ENCODE measurements at regions not wholly inside any gene's neighbourhood (a gene's known extent, or its start where the extent isn't known, plus 50 kb on each side); places are given as distances from the start of the nearest gene placed in this dataset.

GRCh38 chr6:54706391-54706790 lies 140.2 kb upstream of the FAM83B start:
- H3K36me3 ChIP-seq (ENCODE audit: low read depth): no peaks in the 10 kb centered on the region
- no peak for DNase-seq (ENCODE audit: low spot score)
- no peaks in the 10 kb centered on the region for H3K27me3 ChIP-seq (ENCODE audit: insufficient read depth, poor library complexity, severe bottlenecking)
- no peaks in the 10 kb centered on the region for H3K4me1 ChIP-seq (ENCODE audit: insufficient read depth, poor library complexity, severe bottlenecking)
- H3K27ac ChIP-seq (ENCODE audit: poor library complexity, severe bottlenecking): no peak overlapping the region
- TF ChIP-seq, protein P1, sequence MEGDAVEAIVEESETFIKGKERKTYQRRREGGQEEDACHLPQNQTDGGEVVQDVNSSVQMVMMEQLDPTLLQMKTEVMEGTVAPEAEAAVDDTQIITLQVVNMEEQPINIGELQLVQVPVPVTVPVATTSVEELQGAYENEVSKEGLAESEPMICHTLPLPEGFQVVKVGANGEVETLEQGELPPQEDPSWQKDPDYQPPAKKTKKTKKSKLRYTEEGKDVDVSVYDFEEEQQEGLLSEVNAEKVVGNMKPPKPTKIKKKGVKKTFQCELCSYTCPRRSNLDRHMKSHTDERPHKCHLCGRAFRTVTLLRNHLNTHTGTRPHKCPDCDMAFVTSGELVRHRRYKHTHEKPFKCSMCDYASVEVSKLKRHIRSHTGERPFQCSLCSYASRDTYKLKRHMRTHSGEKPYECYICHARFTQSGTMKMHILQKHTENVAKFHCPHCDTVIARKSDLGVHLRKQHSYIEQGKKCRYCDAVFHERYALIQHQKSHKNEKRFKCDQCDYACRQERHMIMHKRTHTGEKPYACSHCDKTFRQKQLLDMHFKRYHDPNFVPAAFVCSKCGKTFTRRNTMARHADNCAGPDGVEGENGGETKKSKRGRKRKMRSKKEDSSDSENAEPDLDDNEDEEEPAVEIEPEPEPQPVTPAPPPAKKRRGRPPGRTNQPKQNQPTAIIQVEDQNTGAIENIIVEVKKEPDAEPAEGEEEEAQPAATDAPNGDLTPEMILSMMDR (IDR thresholded peaks at IDR 0.05; ENCODE audit: poor library complexity, severe bottlenecking): no peak
- no peaks in the 10 kb centered on the region for H3K9me3 ChIP-seq (ENCODE audit: severe bottlenecking)
- no peak for ATAC-seq (ENCODE audit: low read depth)
- no peak overlapping the region for H3K4me3 ChIP-seq (ENCODE audit: severe bottlenecking)

- Histone ChIP-seq H3K9me3 (ENCODE audit: severe bottlenecking) (no peaks in the 10 kb centered on the region), H3K36me3 (ENCODE audit: low read depth) (no peaks in the 10 kb centered on the region), H3K4me3 (ENCODE audit: severe bottlenecking) (no peak overlapping the region), H3K27ac (ENCODE audit: poor library complexity, severe bottlenecking) (no peak overlapping the region), H3K4me1 (ENCODE audit: insufficient read depth, poor library complexity, severe bottlenecking) (no peaks in the 10 kb centered on the region), H3K27me3 (ENCODE audit: insufficient read depth, poor library complexity, severe bottlenecking) (no peaks in the 10 kb centered on the region)
- TF ChIP-seq, protein P1 (IDR thresholded peaks at IDR 0.05; ENCODE audit: poor library complexity, severe bottlenecking): no peak
- ATAC-seq (ENCODE audit: low read depth): no peak
- no peak for DNase-seq (ENCODE audit: low spot score)
Measured at GRCh38 chr6:54706844-54707605, 139.5 kb upstream of the FAM83B start.

- H3K36me3 ChIP-seq (ENCODE audit: low read depth): no peaks in the 10 kb centered on the region
- DNase-seq (ENCODE audit: low spot score): no peak
- ATAC-seq (ENCODE audit: low read depth): no peak
- no peak overlapping the region for H3K27ac ChIP-seq (ENCODE audit: poor library complexity, severe bottlenecking)
- TF ChIP-seq, protein P1 (IDR thresholded peaks at IDR 0.05; ENCODE audit: poor library complexity, severe bottlenecking): no peak
- H3K9me3 ChIP-seq (ENCODE audit: severe bottlenecking): no peaks in the 10 kb centered on the region
- no peaks in the 10 kb centered on the region for H3K27me3 ChIP-seq (ENCODE audit: insufficient read depth, poor library complexity, severe bottlenecking)
- H3K4me1 ChIP-seq (ENCODE audit: insufficient read depth, poor library complexity, severe bottlenecking): no peaks in the 10 kb centered on the region
- no peak overlapping the region for H3K4me3 ChIP-seq (ENCODE audit: severe bottlenecking)
Measured at GRCh38 chr6:54710456-54710855, 136.1 kb upstream of the FAM83B start.

DNA sequence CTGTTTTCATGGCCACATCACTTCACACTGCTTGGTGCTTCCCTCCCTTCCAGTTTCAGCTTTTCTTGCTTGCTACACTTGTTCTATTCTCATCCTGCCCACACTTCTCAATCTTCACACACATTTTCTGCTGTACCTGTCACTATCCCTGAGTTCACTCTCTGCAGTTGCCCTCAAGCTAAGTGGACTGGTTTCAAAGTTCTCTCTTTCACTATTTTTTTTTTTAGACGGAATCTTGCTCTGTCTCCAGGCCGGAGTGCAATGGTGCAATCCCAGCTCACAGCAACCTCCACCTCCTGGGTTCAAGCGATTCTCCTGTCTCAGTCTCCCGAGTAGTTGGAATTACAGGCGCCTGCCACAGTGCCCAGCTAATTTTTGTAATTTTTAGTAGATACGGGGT lies 130.6 kb upstream of the FAM83B start:
- Histone ChIP-seq H3K9me3 (ENCODE audit: severe bottlenecking) (no peaks in the 10 kb centered on the region), H3K36me3 (ENCODE audit: low read depth) (no peaks in the 10 kb centered on the region), H3K27me3 (ENCODE audit: insufficient read depth, poor library complexity, severe bottlenecking) (no peaks in the 10 kb centered on the region), H3K4me1 (ENCODE audit: insufficient read depth, poor library complexity, severe bottlenecking) (peaks cover 5% of the 10 kb centered on the region), H3K27ac (ENCODE audit: poor library complexity, severe bottlenecking) (no peak overlapping the region), H3K4me3 (ENCODE audit: severe bottlenecking) (no peak overlapping the region)
- no peak for DNase-seq (ENCODE audit: low spot score)
- TF ChIP-seq, protein P1 (IDR thresholded peaks at IDR 0.05; ENCODE audit: poor library complexity, severe bottlenecking): no peak
- no peak for ATAC-seq (ENCODE audit: low read depth)

DNA sequence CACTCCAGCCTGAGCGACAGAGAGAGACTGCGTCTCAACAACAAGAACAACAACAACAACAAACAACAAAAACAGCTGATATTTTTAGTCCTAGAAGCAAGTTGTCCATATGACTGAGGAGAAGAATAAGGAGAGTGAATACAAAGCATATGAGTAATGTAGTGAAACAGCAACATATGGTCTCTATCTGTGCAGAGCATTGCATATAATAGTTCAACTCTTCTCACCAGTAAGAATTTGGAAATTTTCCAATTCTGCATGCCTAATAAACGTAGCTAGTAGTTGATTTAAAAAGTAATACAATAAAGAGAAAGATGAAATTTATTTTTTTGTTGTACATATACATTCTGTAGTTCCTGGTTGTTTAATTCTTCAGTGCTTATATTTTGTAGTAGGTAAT lies 129.7 kb upstream of the FAM83B start:
- Histone ChIP-seq H3K27ac (ENCODE audit: poor library complexity, severe bottlenecking) (no peak overlapping the region), H3K9me3 (ENCODE audit: severe bottlenecking) (no peaks in the 10 kb centered on the region), H3K27me3 (ENCODE audit: insufficient read depth, poor library complexity, severe bottlenecking) (no peaks in the 10 kb centered on the region), H3K4me3 (ENCODE audit: severe bottlenecking) (no peak overlapping the region), H3K36me3 (ENCODE audit: low read depth) (no peaks in the 10 kb centered on the region), H3K4me1 (ENCODE audit: insufficient read depth, poor library complexity, severe bottlenecking) (peaks cover 5% of the 10 kb centered on the region)
- TF ChIP-seq, protein P1 (IDR thresholded peaks at IDR 0.05; ENCODE audit: poor library complexity, severe bottlenecking): no peak
- ATAC-seq (ENCODE audit: low read depth): no peak
- no peak for DNase-seq (ENCODE audit: low spot score)
